ENCODE measurements at regions not wholly inside any gene's neighbourhood (a gene's known extent, or its start where the extent isn't known, plus 50 kb on each side); places are given as distances from the start of the nearest gene placed in this dataset.

- no peak for DNase-seq (ENCODE audit: low read depth in 4 of 4, low spot score in 2 of 4)
These were observed 67.5 kb downstream of the PRR32 start for GRCh38 chrX:126886997-126887396.

DNA sequence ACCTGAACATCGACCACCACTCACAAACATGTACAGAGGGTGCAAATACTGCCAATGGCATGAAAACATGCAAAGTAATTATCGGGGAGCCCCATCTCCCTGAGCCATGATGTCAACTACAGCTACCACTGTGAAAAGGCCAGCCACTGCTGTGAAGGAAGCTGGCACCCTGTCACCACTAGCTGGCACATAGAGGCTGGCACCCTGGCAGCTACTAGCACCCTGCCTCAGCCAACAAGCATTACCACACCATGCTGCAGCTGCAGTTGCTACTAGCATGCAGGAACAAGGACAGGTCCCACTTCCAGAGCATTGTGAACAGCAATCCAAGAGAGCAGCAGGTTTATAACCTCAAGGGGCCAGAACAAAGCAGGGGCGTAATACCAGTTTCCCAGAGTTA, 81.4 kb downstream of the PRR32 start:
- DNase-seq (ENCODE audit: low read depth in 4 of 4, low spot score in 2 of 4), result no peak

DNA sequence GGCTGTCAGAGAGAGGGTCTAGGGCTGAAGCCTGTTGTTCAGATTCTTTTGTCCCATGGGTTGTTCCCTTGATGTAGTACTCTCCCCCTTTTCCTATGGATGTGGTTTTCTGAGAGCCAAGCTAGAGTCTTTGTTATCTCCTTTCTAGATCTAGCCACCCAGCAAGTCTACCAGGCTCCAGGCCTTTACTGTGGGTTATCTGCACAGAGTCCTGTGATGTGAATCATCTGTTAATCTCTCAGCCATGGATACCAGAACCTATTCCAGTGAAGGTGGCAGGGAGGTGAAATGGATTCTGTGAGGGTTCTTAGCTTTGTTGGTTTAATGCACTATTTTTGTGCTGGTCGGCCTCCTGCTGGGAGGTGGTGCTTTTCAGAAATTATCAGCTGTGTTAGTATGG, 109.5 kb downstream of the PRR32 start:
- no peak for DNase-seq (ENCODE audit: low read depth in 4 of 4, low spot score in 2 of 4)

DNA sequence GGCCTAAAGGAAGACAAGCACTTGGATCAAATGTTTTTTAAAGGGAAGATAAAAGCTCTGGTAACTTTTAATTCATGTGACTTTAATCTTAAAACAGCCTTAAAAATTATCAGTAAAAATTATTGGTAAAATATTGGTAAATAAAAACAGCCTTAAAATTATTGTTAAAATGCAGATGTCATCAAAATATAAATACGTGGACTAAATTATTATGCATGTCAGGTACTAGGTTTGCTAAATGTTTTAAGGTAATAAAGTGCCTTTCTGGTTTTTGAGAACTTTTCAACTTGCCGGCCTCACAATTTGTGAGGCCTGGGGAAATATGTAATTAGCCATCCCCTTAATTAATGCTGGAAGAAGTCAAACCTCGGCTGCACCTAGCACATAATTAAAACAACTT, 147.7 kb downstream of the PRR32 start:
- DNase-seq (ENCODE audit: low read depth in 4 of 4, low spot score in 2 of 4), result no peak

DNA sequence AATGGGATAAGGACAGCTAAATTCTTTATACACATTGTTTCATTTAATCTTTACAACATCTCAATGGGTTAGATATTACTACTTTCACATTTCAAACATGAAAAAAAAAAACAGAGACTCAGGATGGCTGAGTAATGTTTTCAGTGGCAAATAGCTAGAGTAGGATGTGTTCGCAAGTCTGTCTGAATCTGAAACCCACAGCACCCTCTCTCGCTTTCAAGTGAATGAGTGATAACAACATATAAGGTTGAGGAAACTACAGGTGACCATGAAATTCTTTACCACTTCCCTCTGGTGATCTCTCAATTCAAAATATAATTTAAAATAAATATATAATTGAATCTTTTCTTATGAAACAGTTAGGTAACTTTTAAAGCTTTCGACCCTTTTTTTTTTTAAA, 162.6 kb downstream of the PRR32 start:
- DNase-seq (ENCODE audit: low read depth in 4 of 4, low spot score in 2 of 4), result no peak

DNA sequence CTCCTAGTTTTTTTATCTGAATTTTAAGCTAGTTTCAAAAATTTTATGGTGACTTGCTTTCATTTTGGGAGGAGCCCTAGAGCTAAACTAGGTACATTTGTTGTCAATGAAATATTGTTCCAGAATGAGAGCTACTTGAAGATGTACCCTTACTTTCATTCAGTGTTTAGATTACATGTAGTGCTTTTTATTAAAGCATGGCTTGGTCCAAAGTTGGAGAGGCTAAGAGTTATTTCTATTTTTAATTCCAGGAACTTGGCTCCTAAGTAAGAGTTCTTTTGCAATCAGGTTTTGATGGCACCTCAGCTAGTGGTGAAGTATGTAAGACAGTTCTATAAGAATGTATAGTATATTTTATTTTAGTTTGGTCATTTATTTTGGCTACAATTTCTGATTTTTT, 165.5 kb downstream of the PRR32 start:
- no peak for DNase-seq (ENCODE audit: low read depth in 4 of 4, low spot score in 2 of 4)

DNA sequence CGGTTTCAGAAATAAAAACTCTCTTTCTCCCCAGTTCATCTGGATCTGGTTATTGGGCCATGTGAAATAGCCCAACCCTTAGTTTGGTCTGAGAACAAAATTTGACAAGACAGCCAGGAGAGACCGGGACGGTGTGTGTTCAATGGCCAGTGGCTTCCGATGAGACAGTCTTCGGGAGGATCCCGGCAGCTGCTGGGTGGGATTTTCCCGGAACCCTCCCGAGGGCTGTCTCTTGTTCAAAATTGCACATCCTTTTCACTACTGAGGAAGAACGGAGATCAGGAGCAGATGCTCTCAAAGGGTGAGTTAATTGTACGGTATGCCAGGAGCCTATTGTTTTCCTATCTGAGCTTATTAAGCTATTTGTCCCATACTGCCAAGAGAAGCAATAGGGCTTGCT, 166.5 kb downstream of the PRR32 start:
- no peak for DNase-seq (ENCODE audit: low read depth in 4 of 4, low spot score in 2 of 4)

GRCh38 chrX:126994032-126994600, 174.6 kb downstream of the PRR32 start:
- no peak for DNase-seq (ENCODE audit: low read depth in 4 of 4, low spot score in 2 of 4)

DNA sequence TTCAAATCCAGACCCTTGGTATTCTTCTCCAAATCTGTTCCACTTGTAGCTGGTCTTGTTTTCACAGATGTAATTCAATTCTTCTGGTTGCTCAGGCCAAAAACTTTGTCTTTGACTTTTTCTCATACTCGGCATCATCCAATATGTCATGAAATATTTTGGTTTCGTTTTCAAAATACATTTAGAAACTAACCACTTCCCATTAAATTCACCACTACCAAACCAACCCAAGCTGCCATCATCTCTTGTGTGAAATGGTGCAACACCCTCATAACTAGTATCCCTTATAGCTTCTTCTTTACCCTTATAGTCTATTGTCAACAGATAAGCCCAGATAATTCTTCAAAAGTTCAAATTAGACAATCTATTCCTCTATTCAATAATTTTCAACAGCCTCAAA, 192.1 kb downstream of the PRR32 start:
- DNase-seq (ENCODE audit: low read depth in 4 of 4, low spot score in 2 of 4), result no peak

- DNase-seq (ENCODE audit: low read depth in 4 of 4, low spot score in 2 of 4), result no peak
These were observed 205.5 kb downstream of the PRR32 start for GRCh38 chrX:127025013-127025412.

- no peak for DNase-seq (ENCODE audit: low read depth in 4 of 4, low spot score in 2 of 4)
These were observed 210.7 kb downstream of the PRR32 start for GRCh38 chrX:127030016-127030748.

DNA sequence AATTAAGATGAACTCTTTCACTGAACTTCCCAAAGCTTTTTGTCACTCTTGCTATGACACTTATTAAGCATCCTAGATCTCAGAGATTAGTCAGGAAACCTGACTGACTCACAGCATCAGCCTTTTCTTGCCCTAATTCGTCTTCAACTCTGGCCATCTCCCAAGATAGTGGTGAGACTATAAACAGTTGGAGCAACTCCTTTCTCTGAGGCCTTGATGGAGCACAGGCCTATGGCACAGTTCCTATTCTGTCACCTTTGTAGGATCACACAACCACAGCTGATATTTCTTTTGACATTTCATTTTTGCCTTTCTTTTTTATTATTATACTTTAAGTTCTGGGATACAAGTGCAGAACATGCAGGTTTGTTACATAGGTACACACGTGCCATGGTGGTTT, 217.6 kb downstream of the PRR32 start:
- DNase-seq (ENCODE audit: low read depth in 4 of 4, low spot score in 2 of 4), result no peak

GRCh38 chrX:127038065-127038464, 218.5 kb downstream of the PRR32 start:
- DNase-seq (ENCODE audit: low read depth in 4 of 4, low spot score in 2 of 4), result peak in 1 of 4 donors; percentile 9

DNA sequence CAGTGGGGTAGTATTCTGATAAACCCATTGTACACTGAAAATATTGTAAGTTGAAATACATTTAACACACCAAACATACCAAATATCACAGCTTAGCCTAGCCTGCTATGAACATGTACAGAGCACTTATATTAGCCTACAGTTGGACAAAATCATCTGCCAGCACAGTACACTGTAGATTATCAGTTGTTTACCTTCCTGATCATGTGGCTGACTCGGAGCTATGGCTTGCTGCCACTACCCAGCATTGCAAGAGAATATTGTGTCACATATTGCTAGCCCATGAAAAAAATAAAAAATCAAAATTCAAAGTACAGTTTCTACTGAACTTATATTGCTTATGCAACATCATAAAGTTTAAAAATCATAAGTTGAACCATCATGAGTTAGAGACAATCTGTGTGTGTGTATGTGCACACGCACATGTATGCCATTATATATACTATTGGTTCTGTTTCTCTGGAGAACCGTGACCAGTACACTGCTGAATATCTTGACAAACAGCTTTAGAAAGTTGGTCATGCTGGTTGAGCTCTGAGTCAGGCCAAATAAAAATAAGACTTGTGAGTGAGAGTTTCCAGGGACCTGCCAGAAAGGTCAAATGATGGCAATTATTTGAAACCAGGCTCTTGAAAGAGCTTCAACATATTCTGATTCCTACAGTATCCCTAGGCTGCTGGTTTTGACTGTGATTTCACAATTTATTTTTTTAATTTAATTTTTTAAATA, 238.5 kb downstream of the PRR32 start:
- DNase-seq (ENCODE audit: low read depth in 4 of 4, low spot score in 2 of 4), result no peak

- DNase-seq (ENCODE audit: low read depth in 4 of 4, low spot score in 2 of 4), result no peak
These were observed 266.4 kb downstream of the PRR32 start for GRCh38 chrX:127085939-127086338.

DNA sequence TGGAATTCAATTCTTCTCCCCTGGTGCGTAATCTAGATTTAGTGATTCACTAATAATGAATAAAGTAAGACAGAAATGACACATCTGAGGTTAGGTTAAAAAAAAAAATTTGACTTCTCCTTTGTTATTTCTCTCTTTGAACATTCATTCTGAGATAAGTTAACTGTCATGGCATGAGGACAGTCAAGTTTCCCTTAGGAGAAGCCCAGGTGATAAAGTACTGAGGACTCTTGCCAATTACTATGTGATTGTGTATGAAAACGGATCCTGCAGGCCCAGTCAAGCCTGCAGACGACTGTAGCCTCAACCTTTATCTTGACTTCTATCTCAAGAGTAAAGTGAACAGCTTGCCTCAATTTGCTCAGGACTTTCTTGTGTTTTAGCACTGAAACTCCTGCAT, 293.2 kb downstream of the PRR32 start:
- no peak for DNase-seq (ENCODE audit: low read depth in 4 of 4, low spot score in 2 of 4)

DNA sequence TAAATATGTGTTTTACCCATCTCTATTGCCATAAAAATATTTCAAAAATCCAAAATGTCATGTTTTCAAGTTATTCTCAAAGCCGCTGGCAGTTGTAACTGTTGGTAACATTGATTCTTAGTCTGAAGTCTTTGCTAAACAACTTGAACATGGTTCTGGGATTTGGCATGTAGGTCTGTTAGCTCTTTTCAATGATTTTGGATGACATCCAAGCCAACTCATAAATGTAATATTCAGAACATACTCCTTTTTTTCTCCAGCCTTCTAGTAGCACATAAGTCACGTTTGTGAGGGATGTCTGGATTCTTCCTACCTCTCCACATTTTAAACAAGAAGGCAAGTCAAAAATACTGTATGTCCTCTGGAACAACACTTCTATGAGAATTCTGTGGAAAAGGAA, 305.3 kb downstream of the PRR32 start:
- DNase-seq (ENCODE audit: low read depth in 4 of 4, low spot score in 2 of 4), result no peak

GRCh38 chrX:127128282-127128681, 308.8 kb downstream of the PRR32 start:
- DNase-seq (ENCODE audit: low read depth in 4 of 4, low spot score in 2 of 4), result no peak

DNA sequence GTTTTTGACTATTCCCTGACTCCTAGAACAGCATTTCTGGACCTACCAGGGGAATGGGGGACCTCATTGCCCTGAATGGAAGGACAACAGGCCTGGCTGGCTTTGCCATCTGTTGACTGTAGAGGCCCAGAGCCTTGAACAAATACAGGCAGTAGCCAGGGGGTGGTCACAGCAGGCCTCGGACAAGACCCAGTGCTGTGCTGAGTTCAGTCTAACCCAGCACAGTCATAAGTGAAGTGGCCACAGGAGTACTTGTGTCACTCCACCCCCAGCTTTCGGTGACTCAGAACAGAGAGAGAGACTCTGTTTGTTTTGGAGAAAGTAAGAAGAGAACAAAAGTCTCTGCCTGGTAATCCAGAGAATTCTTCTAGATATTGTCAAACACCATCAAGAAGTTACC, 310.0 kb downstream of the PRR32 start:
- DNase-seq (ENCODE audit: low read depth in 4 of 4, low spot score in 2 of 4), result no peak

GRCh38 chrX:127138218-127138617, 318.7 kb downstream of the PRR32 start:
- DNase-seq (ENCODE audit: low read depth in 4 of 4, low spot score in 2 of 4), result no peak

DNA sequence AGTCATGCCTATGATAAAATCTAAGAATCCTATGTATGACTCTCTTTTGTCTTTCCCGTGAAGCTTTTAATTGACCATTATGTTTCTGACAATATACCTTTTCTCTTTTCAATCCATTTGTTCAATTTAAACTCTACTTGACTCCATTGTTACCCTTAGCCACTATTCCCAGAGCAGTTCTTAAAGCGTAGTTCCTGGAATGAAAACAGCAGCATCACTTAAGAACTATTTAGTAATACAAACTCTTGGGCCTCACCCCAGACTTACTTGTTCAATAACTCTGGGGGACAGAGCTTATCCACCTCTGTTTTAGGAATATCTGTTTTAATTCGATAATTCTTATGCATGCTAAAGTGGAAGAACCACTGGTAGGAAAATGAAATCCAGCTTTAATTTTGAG, 358.4 kb downstream of the PRR32 start:
- DNase-seq (ENCODE audit: low read depth in 4 of 4, low spot score in 2 of 4), result no peak

- DNase-seq (ENCODE audit: low read depth in 4 of 4, low spot score in 2 of 4), result no peak
These were observed 367.6 kb downstream of the PRR32 start for GRCh38 chrX:127187095-127187494.

All from left renal cortex interstitium (tissue), 4 donors.